GM18867 (cell line): ENCODE measurements at regions not wholly inside any gene's neighbourhood (a gene's known extent, or its start where the extent isn't known, plus 50 kb on each side); places are given as distances from the start of the nearest gene placed in this dataset.
A peak's percentile ranks its signal among the peaks of the same experiment; 100 is the strongest.

ENCODE experiments used
- ATAC-seq: cut with Tn5 transposase; IDR thresholded peaks from one replicate; pipeline ENCODE4 v1.9.1; 2021; ENCODE audit warnings: mild to moderate bottlenecking, moderate library complexity; ENCODE audit not compliant: unreplicated experiment

GRCh38 chr3:152516216-152516615 is 247.5 kb downstream of the MBNL1 start:
- no peak for ATAC-seq

GRCh38 chr3:152517502-152517901 is 248.8 kb downstream of the MBNL1 start:
- no peak for ATAC-seq

- ATAC-seq: no peak
Observed at GRCh38 chr3:152518346-152518745, 249.6 kb downstream of the MBNL1 start.

GRCh38 chr3:152519376-152519775 is 250.6 kb downstream of the MBNL1 start:
- no peak for ATAC-seq

GRCh38 chr3:152522036-152522435 is 253.3 kb downstream of the MBNL1 start:
- ATAC-seq: no peak

- peak; percentile 72 for ATAC-seq
Observed at GRCh38 chr3:152524198-152525140, 255.7 kb downstream of the MBNL1 start.

GRCh38 chr3:152531717-152532116 is 263.0 kb downstream of the MBNL1 start:
- ATAC-seq: no peak

GRCh38 chr3:152538518-152538917 is 269.8 kb downstream of the MBNL1 start:
- no peak for ATAC-seq

GRCh38 chr3:152539191-152539764 is 270.5 kb downstream of the MBNL1 start:
- peak; percentile 80 for ATAC-seq

GRCh38 chr3:152540120-152540519 is 271.4 kb downstream of the MBNL1 start:
- no peak for ATAC-seq

GRCh38 chr3:152547153-152547552 is 278.4 kb downstream of the MBNL1 start:
- no peak for ATAC-seq

GRCh38 chr3:152549263-152549662 is 280.5 kb downstream of the MBNL1 start:
- no peak for ATAC-seq

- peak; percentile 75 for ATAC-seq
Observed at GRCh38 chr3:152550284-152550683, 281.6 kb downstream of the MBNL1 start.

- ATAC-seq: no peak
Observed at GRCh38 chr3:152554980-152555379, 280.0 kb upstream of the P2RY1 start.

- no peak for ATAC-seq
Observed at GRCh38 chr3:152555666-152556291, 279.2 kb upstream of the P2RY1 start.

- peak; percentile 79 for ATAC-seq
Observed at GRCh38 chr3:152556731-152557254, 278.1 kb upstream of the P2RY1 start.

- peak; percentile 78 for ATAC-seq
Observed at GRCh38 chr3:152557302-152557999, 277.5 kb upstream of the P2RY1 start.

GRCh38 chr3:152558386-152558785 is 276.5 kb upstream of the P2RY1 start:
- no peak for ATAC-seq

GRCh38 chr3:152559246-152559645 is 275.7 kb upstream of the P2RY1 start:
- no peak for ATAC-seq

- no peak for ATAC-seq
Observed at GRCh38 chr3:152564459-152564858, 270.5 kb upstream of the P2RY1 start.
